ENCODE measurements at regions not wholly inside any gene's neighbourhood (a gene's known extent, or its start where the extent isn't known, plus 50 kb on each side); places are given as distances from the start of the nearest gene placed in this dataset.
"Not testable (repeated sequence)": the region's sequence is repeated elsewhere in the genome, so short reads cannot be mapped to it uniquely, and the experiment has no call there.

DNA sequence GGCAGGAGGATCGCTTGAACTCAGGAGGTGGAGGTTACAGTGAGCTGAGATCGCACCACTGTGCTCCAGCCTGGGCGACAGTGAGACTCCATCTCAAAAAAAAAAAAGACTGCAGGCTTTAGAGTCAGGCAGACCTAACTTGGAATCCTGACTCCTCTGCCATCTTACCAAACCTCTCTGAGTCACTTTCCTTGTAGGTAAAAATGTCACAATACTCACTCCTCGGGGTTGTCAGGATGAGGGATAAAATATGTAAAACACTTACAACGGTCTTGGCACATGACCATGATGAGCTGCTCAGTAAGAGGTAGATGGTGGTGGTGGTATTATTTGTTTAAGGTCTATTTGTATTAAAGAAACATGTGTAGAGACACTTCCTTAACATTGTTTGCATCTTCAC lies 154.1 kb upstream of the PDE1C start:
- DNase-seq (ENCODE audit: low read depth, low spot score) = no peak

GRCh38 chr7:32223721-32224120 lies 153.5 kb upstream of the PDE1C start:
- no peak for DNase-seq (ENCODE audit: low read depth, low spot score)

- no peak for DNase-seq (ENCODE audit: low read depth, low spot score)
Measured at GRCh38 chr7:32223071-32223650, 153.0 kb upstream of the PDE1C start.

DNA sequence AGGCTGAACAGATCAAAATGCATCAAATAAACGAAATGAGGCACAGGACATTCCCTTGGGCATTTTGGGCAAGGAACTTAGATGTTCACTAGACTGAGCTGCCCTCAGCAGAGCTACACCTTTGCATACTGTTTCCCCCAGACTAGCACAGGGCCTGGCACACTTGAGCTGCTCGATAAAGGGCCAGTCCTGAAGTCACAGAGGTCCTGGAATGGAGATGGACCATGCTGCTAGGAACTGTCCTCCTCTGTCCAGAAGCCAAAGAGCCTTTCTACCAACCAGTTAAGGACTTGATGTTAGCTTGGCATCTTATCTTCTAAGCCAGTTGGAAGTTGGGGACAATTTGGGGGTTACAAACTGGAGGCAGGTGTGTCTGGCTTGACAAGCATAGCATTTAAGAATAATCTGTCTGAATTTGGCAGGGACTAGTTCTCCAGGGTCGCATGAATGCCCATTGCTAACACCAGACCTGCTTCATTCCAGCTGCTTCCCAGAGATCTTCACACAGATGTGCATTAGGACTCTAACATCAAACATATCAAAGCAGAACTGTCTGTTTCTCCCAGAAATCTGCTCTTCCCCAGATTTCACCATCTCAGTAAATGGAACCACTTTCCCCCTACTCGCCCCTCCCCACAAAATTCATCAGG lies 152.2 kb upstream of the PDE1C start:
- DNase-seq (ENCODE audit: low read depth, low spot score) = no peak

DNA sequence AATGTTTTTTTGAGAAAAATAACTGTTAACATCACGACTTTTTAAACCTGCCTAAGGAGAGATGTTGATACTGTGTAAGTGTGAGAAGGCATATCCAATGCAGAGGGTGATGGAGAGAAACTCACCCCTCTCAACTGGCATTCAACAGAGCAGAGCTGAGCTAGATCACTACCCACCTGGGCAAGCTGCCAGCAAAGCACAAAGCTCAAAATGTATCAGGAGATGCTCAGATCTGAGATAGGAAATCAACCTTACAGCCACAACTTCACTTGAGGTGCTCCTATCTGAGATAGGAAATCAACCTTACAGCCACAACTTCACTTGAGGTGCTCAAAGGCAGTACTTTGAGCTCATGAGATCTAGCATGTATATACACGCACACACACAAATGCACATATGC lies 151.5 kb upstream of the PDE1C start:
- no peak for DNase-seq (ENCODE audit: low read depth, low spot score)

GRCh38 chr7:32221056-32221455 lies 150.8 kb upstream of the PDE1C start:
- DNase-seq (ENCODE audit: low read depth, low spot score) = no peak

GRCh38 chr7:32219831-32220230 lies 149.6 kb upstream of the PDE1C start:
- DNase-seq (ENCODE audit: low read depth, low spot score) = not testable (repeated sequence)

GRCh38 chr7:32219416-32219815 lies 149.2 kb upstream of the PDE1C start:
- no peak for DNase-seq (ENCODE audit: low read depth, low spot score)

DNA sequence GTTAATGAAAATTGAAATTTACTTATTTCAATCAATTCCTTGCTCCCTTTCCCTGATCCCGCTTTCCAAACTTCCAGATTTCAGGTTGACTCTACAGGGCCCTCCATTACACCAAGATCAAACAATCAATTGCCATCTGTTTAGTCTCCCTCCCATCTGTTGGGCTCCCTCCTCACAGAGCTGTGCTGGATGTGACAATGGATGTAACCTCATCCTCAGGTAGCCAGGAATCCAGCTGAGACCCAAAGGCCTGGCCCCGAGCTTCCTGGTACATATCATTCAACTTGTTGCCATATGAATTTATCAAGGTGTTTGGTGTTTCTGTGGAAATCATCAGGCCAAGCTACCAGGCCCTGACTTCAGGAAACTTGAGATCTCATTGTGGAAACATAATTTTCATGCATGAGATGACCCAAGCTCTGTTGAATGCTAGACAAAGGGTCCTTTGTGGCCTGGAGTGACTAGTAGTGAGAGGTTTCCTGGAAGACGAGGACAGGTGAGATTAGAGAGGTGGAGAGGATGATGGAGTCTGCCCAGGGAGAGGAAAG lies 148.6 kb upstream of the PDE1C start:
- no peak for DNase-seq (ENCODE audit: low read depth, low spot score)

DNA sequence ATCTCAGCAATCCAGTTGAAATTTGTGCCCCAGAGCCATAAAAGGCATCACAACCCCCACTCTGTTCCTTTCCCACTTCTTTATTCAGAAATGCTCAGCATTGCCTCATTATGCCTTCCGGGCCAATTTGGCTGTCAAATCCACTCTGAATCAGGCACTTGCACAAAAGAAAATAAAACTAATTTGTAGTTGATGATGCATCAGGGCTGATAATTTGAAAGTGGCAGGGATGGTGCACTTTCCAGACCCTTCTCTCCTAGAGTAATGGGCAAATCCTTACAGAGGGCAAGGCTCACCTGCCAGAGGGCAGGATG lies 147.9 kb upstream of the PDE1C start:
- DNase-seq (ENCODE audit: low read depth, low spot score) = no peak

DNA sequence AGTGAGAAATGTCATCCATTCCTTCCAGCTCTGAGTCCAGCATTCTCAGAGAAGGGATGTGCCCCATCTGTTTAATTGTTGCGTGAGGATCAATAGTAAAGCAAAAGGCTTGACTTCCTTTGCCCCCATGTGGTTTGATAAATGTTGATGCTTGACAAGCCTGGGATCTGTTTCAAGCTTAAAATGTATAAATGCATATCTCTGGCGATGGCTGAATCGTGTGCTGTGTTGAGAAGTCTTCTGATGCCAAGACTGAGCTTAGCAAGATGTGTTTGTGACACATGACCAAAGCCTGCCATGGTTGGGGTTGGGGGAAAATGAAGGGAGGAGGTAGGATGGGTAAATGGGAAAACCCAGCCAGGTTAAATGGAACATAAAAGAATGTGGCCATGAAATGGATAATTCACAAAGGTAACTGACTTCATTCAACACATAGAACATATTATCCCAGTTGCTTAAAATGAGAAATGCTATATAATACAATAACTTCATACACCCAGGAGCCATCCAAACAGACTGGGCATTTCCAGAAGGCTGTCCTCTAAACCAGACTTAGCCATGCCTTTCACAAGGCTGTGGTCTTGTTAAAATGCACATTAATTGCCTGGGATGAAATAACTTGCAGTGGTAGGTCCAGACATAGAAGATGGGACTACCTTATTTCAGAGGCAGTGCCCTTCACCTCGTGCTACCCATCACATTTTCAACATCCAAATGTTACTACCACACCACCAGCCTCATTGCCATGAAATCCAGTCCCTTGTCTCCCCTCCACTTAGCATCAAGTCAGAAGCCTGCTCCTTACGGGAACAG lies 147.3 kb upstream of the PDE1C start:
- DNase-seq (ENCODE audit: low read depth, low spot score) = no peak

- no peak for DNase-seq (ENCODE audit: low read depth, low spot score)
Measured at GRCh38 chr7:32216759-32217158, 146.6 kb upstream of the PDE1C start.

DNA sequence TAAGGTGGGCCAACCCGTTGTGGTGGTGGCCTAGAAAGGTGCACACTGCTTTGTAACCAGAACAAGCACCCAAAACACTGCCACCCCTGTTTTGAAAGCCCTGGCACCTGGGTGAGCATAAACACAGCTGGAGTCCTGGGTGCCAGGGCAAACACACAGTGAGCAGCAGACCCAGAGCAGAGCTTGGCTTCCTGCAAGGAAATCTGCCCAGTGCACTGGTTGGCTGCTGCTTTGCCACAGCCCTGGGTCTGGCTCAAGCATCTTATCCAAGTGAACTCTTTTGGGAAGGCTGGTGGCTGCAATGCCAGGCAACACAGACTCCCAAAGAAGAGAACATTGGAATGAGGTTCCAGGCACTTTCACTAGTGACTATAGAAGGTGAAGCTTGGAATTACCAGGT lies 145.5 kb upstream of the PDE1C start:
- no peak for DNase-seq (ENCODE audit: low read depth, low spot score)

DNA sequence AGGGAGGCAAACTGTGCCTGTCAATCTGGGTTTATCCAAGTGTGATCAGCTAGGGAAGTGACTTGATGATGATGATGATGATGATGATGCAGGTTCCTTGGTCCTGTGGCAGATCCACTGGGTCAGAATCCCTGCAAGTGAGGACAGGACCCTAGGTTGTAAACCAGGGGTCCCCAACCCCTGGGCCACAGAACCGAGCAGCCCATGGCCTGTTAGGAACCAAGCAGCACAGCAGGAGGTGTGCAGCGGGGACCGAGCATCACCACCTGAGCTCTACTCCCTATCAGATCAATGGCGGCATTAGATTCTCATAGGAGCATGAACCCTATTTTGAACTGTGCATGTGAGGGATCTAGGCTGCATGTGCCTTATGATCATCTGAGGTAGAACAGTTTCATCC lies 144.7 kb upstream of the PDE1C start:
- no peak for DNase-seq (ENCODE audit: low read depth, low spot score)

DNA sequence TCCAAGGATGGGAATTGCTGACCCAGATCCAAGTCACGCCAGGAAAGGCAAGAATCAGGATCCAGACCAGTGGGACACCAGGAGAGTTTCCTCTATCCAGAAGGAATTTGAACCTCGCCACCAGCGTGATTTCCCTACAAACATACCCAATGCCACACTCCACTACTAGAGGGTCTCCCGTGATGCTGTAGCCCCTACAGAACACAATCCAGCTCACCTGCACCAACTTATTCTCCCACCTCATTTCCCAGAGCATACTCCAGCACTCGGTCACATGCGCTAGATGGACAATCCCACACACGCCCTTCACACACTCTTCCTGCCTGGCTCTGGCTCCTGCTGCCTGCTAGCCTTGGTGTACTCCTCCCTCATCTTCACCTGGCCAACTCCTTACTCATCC lies 142.1 kb upstream of the PDE1C start:
- DNase-seq (ENCODE audit: low read depth, low spot score) = no peak

GRCh38 chr7:32206987-32207386 lies 136.8 kb upstream of the PDE1C start:
- peak; percentile 49 for DNase-seq (ENCODE audit: low read depth, low spot score)

GRCh38 chr7:32206488-32206887 lies 136.3 kb upstream of the PDE1C start:
- DNase-seq (ENCODE audit: low read depth, low spot score) = no peak

GRCh38 chr7:32205298-32205824 lies 135.2 kb upstream of the PDE1C start:
- not testable (repeated sequence) for DNase-seq (ENCODE audit: low read depth, low spot score)

DNA sequence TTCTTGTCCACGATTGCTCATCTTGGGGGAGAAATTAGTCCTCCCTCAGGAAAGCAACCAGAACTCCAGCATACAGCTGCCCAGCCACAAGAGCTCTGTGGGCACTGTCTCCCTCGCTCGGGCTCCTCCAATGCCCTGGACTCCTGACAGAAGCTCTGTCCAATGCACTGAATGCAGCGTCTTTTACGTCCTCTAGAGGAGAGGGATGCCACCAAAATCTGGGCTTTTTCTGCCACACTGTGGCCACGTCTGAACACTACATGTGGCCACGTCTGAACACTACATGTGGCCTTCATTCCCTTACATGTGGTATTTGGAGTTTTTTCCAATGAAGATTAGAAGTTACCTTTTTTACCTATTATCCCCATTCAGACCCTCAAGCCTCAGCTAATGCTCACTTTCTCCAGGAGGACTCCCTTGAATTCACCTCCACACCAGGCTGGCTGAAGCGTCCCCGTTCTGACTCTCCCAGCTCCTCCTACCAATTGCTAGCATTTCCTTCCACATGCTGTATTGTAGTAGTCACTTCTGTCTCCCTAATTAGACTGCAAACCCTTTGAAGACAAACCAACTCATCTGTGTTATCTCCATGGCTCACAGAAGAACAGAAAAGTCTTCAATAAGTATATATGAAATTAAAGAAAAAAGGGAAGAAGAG lies 134.3 kb upstream of the PDE1C start:
- DNase-seq (ENCODE audit: low read depth, low spot score) = peak; percentile 67

GRCh38 chr7:32200646-32201045 lies 130.4 kb upstream of the PDE1C start:
- no peak for DNase-seq (ENCODE audit: low read depth, low spot score)

DNA sequence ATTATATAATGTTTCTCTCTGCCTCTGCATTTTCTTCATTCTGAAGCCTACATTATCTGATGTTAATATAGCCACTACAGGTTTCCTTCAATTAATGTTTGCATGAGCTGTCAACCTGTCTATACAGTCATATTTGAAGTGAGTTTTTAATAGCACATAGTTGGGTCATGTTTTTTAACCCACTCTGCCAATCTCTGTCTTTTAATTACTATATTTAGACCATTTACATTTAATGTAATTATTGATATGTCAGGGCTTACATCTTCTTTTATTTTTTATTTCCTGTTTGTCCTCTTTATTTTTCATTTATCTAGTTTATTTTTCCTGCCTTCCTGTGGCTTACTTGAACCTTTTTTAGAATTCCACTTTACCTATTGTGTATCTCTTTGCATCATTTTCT lies 124.3 kb upstream of the PDE1C start:
- no peak for DNase-seq (ENCODE audit: low read depth, low spot score)

- DNase-seq (ENCODE audit: low read depth, low spot score) = no peak
Measured at GRCh38 chr7:32191305-32191704, 121.1 kb upstream of the PDE1C start.

Data from ELF-1 (cell line).